BE2C (cell line): ENCODE measurements at regions not wholly inside any gene's neighbourhood (a gene's known extent, or its start where the extent isn't known, plus 50 kb on each side); places are given as distances from the start of the nearest gene placed in this dataset.
"Not testable (repeated sequence)": the region's sequence is repeated elsewhere in the genome, so short reads cannot be mapped to it uniquely, and the experiment has no call there.

Source experiments
- DNase-seq: peaks from one replicate; pipeline ENCODE4 v3.0.0-alpha.2; 2020
- H3K27me3 ChIP-seq: fragments of 250-450 bp; sonication (Bioruptor Pico); 2 replicates; pipeline ENCODE4 v1.5.1; 2020; ENCODE audit warnings: mild to moderate bottlenecking
- H3K36me3 ChIP-seq: fragments of 250-450 bp; sonication (Bioruptor Pico); 2 replicates; pipeline ENCODE4 v1.5.1; 2020; ENCODE audit warnings: mild to moderate bottlenecking
- H3K4me1 ChIP-seq: fragments of 250-450 bp; sonication (Bioruptor Pico); 2 replicates; pipeline ENCODE4 v1.5.1; 2020
- H3K4me3 ChIP-seq: 2 replicates; pipeline ENCODE4 v1.5.1; 2011; ENCODE audit warnings: low read depth, low read length
- H3K9me3 ChIP-seq: fragments of 250-450 bp; sonication (Bioruptor Pico); 2 replicates; pipeline ENCODE4 v1.5.1; 2020
- CTCF ChIP-seq: IDR thresholded peaks from 2 replicates; pipeline ENCODE4 v1.5.1; 2012; ENCODE audit warnings: mild to moderate bottlenecking, low read depth, low read length

- Histone ChIP-seq H3K27me3 (no peaks in the 10 kb centered on the region), H3K36me3 (no peaks in the 10 kb centered on the region), H3K9me3 (no peaks in the 10 kb centered on the region), H3K4me3 (no peak overlapping the region), H3K4me1 (no peaks in the 10 kb centered on the region)
- DNase-seq, result no peak
- no peak for TF ChIP-seq CTCF
These were observed 694.5 kb downstream of the CDH9 start for GRCh38 chr5:26343801-26344325.

- Histone ChIP-seq H3K9me3 (no peaks in the 10 kb centered on the region), H3K4me3 (no peak overlapping the region), H3K36me3 (no peaks in the 10 kb centered on the region), H3K4me1 (no peaks in the 10 kb centered on the region), H3K27me3 (no peaks in the 10 kb centered on the region)
- no peak for TF ChIP-seq CTCF
- DNase-seq, result no peak
These were observed 698.8 kb downstream of the CDH9 start for GRCh38 chr5:26339576-26339975.

- peak; percentile 90 for TF ChIP-seq CTCF
- Histone ChIP-seq H3K36me3 (no peaks in the 10 kb centered on the region), H3K9me3 (no peaks in the 10 kb centered on the region), H3K27me3 (no peaks in the 10 kb centered on the region), H3K4me3 (no peak overlapping the region), H3K4me1 (no peaks in the 10 kb centered on the region)
- DNase-seq, result no peak
These were observed 708.7 kb downstream of the CDH9 start for GRCh38 chr5:26329562-26330189.

- H3K9me3 ChIP-seq, result no peaks in the 10 kb centered on the region
- no peak overlapping the region for H3K4me3 ChIP-seq
- H3K4me1 ChIP-seq, result no peaks in the 10 kb centered on the region
These were observed 712.1 kb downstream of the CDH9 start for GRCh38 chr5:26326153-26326759.

GRCh38 chr5:26325432-26325831, 713.0 kb downstream of the CDH9 start:
- H3K27me3 ChIP-seq, H3K4me1 ChIP-seq, DNase-seq, H3K4me3 ChIP-seq, H3K9me3 ChIP-seq, H3K36me3 ChIP-seq: not testable (repeated sequence)

More at GRCh38 chr5:26326153-26326759, 712.1 kb downstream of the CDH9 start:
- no peak for DNase-seq
- Histone ChIP-seq H3K36me3 (no peaks in the 10 kb centered on the region), H3K27me3 (no peaks in the 10 kb centered on the region)
- no peak for TF ChIP-seq CTCF

GRCh38 chr5:26324273-26324895, 714.0 kb downstream of the CDH9 start:
- H3K36me3 ChIP-seq, DNase-seq, H3K4me3 ChIP-seq, H3K27me3 ChIP-seq, H3K9me3 ChIP-seq, H3K4me1 ChIP-seq: not testable (repeated sequence)

GRCh38 chr5:26323794-26324193, 714.6 kb downstream of the CDH9 start:
- Histone ChIP-seq H3K9me3 (no peaks in the 10 kb centered on the region), H3K4me1 (peaks cover 5% of the 10 kb centered on the region; the same call in 1 of the 2 replicates), H3K4me3 (no peak overlapping the region), H3K27me3 (no peaks in the 10 kb centered on the region), H3K36me3 (no peaks in the 10 kb centered on the region)
- no peak for DNase-seq
- TF ChIP-seq CTCF, result no peak
